ENCODE measurements at regions not wholly inside any gene's neighbourhood (a gene's known extent, or its start where the extent isn't known, plus 50 kb on each side); places are given as distances from the start of the nearest gene placed in this dataset.

GRCh38 chr17:77440560-77440981, 299.8 kb downstream of the SEC14L1 start:
- POLR2A ChIA-PET (ENCODE audit: unreplicated experiment), result interaction anchor here (0.6 kb wide), 1 partner anchor 118 kb away, joined by 3 read pairs; no protein-coding TSS in a partner anchor
- CTCF ChIA-PET, result no interaction called here

GRCh38 chr17:77441130-77441920, 300.6 kb downstream of the SEC14L1 start:
- H3K4me2 ChIP-seq, result no peak overlapping the region
- H3K4me3 ChIP-seq, result no peak overlapping the region
- CTCF ChIA-PET, result no interaction called here
- BruUV-seq (replicated peaks), result no TSS peak
- no peaks in the 10 kb centered on the region; the same call in 1 of the 2 replicates for H3F3A ChIP-seq (ENCODE audit: insufficient read depth, low read depth)
- intact Hi-C loops (cut with micrococcal nuclease; ENCODE audit: unreplicated experiment), result no loop called here
- peaks cover 55% of the 10 kb centered on the region for H4K20me1 ChIP-seq (ENCODE audit: insufficient read depth)
- POLR2A ChIA-PET (ENCODE audit: unreplicated experiment), result no interaction called here
- no peak for TF ChIP-seq CTCF (conservative IDR thresholded peaks at IDR 0.05)
- TF ChIP-seq EZH2 (IDR thresholded peaks at IDR 0.05; ENCODE audit: low read depth), result no peak
- H3K79me2 ChIP-seq (ENCODE audit: low read depth), result no peaks in the 10 kb centered on the region
- H2AFZ ChIP-seq, result no peak overlapping the region
- H3K9me2 ChIP-seq (ENCODE audit: insufficient read depth), result no peaks in the 10 kb centered on the region
- H3K4me1 ChIP-seq (replicated peaks; ENCODE audit: insufficient read depth), result no peaks in the 10 kb centered on the region
- no peak overlapping the region for H3K27ac ChIP-seq
- no peaks in the 10 kb centered on the region for H3K9me3 ChIP-seq (ENCODE audit: insufficient read depth, low read depth)
- H3K36me3 ChIP-seq (ENCODE audit: low read depth), result no peaks in the 10 kb centered on the region
- no peaks in the 10 kb centered on the region for H3K27me3 ChIP-seq (ENCODE audit: insufficient read depth, low read depth)
- no peak for DNase-seq

More at GRCh38 chr17:77440560-77440981, 299.8 kb downstream of the SEC14L1 start:
- no peaks in the 10 kb centered on the region for H3K27me3 ChIP-seq (ENCODE audit: insufficient read depth, low read depth)
- H3K27ac ChIP-seq, result no peak overlapping the region
- H2AFZ ChIP-seq, result no peak overlapping the region
- H3K9me3 ChIP-seq (ENCODE audit: insufficient read depth, low read depth), result no peaks in the 10 kb centered on the region
- H3K9me2 ChIP-seq (ENCODE audit: insufficient read depth), result no peaks in the 10 kb centered on the region
- no peak for TF ChIP-seq CTCF (conservative IDR thresholded peaks at IDR 0.05)
- no peak for TF ChIP-seq EZH2 (IDR thresholded peaks at IDR 0.05; ENCODE audit: low read depth)
- intact Hi-C loops (cut with micrococcal nuclease; ENCODE audit: unreplicated experiment), result no loop called here
- no peaks in the 10 kb centered on the region for H3F3A ChIP-seq (ENCODE audit: insufficient read depth, low read depth)
- H3K79me2 ChIP-seq (ENCODE audit: low read depth), result no peaks in the 10 kb centered on the region
- DNase-seq, result no peak
- no peak overlapping the region for H3K4me3 ChIP-seq
- peaks cover 58% of the 10 kb centered on the region for H4K20me1 ChIP-seq (ENCODE audit: insufficient read depth)
- no peak overlapping the region for H3K4me2 ChIP-seq
- BruUV-seq (replicated peaks), result no TSS peak
- no peaks in the 10 kb centered on the region for H3K36me3 ChIP-seq (ENCODE audit: low read depth)
- H3K4me1 ChIP-seq (replicated peaks; ENCODE audit: insufficient read depth), result no peaks in the 10 kb centered on the region

GRCh38 chr17:77441940-77442339, 301.2 kb downstream of the SEC14L1 start:
- Histone ChIP-seq H3F3A (ENCODE audit: insufficient read depth, low read depth) (no peaks in the 10 kb centered on the region; the same call in 1 of the 2 replicates), H3K36me3 (ENCODE audit: low read depth) (no peaks in the 10 kb centered on the region), H4K20me1 (ENCODE audit: insufficient read depth) (peaks cover 49% of the 10 kb centered on the region), H3K9me2 (ENCODE audit: insufficient read depth) (no peaks in the 10 kb centered on the region), H3K4me1 (replicated peaks; ENCODE audit: insufficient read depth) (no peaks in the 10 kb centered on the region), H3K27ac (no peak overlapping the region), H3K27me3 (ENCODE audit: insufficient read depth, low read depth) (no peaks in the 10 kb centered on the region), H3K79me2 (ENCODE audit: low read depth) (no peaks in the 10 kb centered on the region), H3K9me3 (ENCODE audit: insufficient read depth, low read depth) (no peaks in the 10 kb centered on the region), H3K4me3 (no peak overlapping the region), H3K4me2 (no peak overlapping the region), H2AFZ (no peak overlapping the region)
- POLR2A ChIA-PET (ENCODE audit: unreplicated experiment), result no interaction called here
- BruUV-seq (replicated peaks), result no TSS peak
- intact Hi-C loops (cut with micrococcal nuclease; ENCODE audit: unreplicated experiment), result no loop called here
- TF ChIP-seq CTCF (conservative IDR thresholded peaks at IDR 0.05) (no peak), EZH2 (IDR thresholded peaks at IDR 0.05; ENCODE audit: low read depth) (no peak)
- CTCF ChIA-PET, result no interaction called here
- no peak for DNase-seq
